ENCODE measurements at regions not wholly inside any gene's neighbourhood (a gene's known extent, or its start where the extent isn't known, plus 50 kb on each side); places are given as distances from the start of the nearest gene placed in this dataset.

DNA sequence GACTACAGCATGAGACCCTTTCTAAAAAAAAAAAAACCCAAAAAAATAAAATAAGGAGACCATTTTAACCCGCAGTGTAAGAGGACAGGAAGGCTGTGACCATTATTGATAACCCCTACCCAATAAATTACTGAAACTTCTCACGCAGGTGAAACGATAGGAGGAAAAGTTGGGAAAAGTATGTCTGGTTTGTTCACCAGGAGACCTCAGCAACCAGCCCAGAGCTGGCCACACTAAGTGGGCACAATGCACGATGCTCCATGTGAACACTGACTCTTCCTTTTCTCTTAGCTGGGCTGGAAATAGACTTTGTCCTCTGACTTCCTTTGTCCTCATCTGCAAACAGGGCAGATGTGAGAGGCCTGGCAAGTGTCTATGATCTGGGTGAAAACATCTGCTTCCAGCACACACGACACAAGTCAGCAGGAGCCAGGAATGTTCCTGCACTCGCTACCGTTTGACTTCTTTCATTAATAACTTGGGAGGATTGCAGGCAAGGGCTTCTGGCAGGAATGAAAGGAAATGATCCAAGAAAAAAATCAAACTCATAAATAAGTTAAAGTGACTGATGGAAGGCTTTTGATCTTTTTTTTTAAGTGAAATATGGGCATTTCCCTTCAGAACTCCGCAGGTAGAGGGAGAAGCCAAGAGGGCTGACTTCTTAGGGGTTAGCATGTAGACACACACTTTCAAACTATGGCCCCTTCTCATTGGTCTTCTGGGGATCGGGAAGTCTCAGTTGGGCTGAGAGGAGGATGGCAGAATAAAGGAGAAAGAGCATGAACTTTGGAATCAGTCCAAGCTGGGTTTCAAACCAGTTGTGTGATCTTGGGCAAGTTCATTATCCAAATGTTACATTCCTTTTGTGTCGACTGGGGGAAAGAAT lies 137.4 kb upstream of the MYCN start:
- TF ChIP-seq, protein P1, sequence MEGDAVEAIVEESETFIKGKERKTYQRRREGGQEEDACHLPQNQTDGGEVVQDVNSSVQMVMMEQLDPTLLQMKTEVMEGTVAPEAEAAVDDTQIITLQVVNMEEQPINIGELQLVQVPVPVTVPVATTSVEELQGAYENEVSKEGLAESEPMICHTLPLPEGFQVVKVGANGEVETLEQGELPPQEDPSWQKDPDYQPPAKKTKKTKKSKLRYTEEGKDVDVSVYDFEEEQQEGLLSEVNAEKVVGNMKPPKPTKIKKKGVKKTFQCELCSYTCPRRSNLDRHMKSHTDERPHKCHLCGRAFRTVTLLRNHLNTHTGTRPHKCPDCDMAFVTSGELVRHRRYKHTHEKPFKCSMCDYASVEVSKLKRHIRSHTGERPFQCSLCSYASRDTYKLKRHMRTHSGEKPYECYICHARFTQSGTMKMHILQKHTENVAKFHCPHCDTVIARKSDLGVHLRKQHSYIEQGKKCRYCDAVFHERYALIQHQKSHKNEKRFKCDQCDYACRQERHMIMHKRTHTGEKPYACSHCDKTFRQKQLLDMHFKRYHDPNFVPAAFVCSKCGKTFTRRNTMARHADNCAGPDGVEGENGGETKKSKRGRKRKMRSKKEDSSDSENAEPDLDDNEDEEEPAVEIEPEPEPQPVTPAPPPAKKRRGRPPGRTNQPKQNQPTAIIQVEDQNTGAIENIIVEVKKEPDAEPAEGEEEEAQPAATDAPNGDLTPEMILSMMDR (IDR thresholded peaks at IDR 0.05), result no peak
- no peak for TF ChIP-seq POLR2A (IDR thresholded peaks at IDR 0.05)

Data from Peyer's patch (tissue), 4 donors.